ENCODE measurements at regions not wholly inside any gene's neighbourhood (a gene's known extent, or its start where the extent isn't known, plus 50 kb on each side); places are given as distances from the start of the nearest gene placed in this dataset.

GRCh38 chr7:96548664-96549063, 161.0 kb downstream of the SEM1 start:
- Histone ChIP-seq H3K27ac (no peak overlapping the region), H3K9me3 (no peaks in the 10 kb centered on the region), H3K4me3 (no peak overlapping the region), H3K36me3 (no peaks in the 10 kb centered on the region), H3K27me3 (no peaks in the 10 kb centered on the region), H3K4me1 (no peaks in the 10 kb centered on the region)
- no peak for DNase-seq
- intact Hi-C loops (cut with DNase I; ENCODE audit: low total_unique reads) = no loop called here
- TF ChIP-seq POLR2A (IDR thresholded peaks at IDR 0.05) (no peak), CTCF (IDR thresholded peaks at IDR 0.05) (no peak)

GRCh38 chr7:96547371-96547811, 162.3 kb downstream of the SEM1 start:
- DNase-seq = no peak
- Histone ChIP-seq H3K4me3 (no peak overlapping the region), H3K27ac (no peak overlapping the region), H3K9me3 (no peaks in the 10 kb centered on the region), H3K27me3 (no peaks in the 10 kb centered on the region), H3K36me3 (no peaks in the 10 kb centered on the region), H3K4me1 (no peaks in the 10 kb centered on the region)
- TF ChIP-seq CTCF (IDR thresholded peaks at IDR 0.05) = no peak
- no peak for TF ChIP-seq POLR2A (IDR thresholded peaks at IDR 0.05)
- intact Hi-C loops (cut with DNase I; ENCODE audit: low total_unique reads) = no loop called here

- no peaks in the 10 kb centered on the region for H3K27me3 ChIP-seq
- no peaks in the 10 kb centered on the region for H3K9me3 ChIP-seq
- intact Hi-C loops (cut with DNase I; ENCODE audit: low total_unique reads) = no loop called here
- no peak overlapping the region for H3K4me3 ChIP-seq
- no peaks in the 10 kb centered on the region for H3K4me1 ChIP-seq
- TF ChIP-seq CTCF (IDR thresholded peaks at IDR 0.05) (no peak), POLR2A (IDR thresholded peaks at IDR 0.05) (no peak)
- H3K27ac ChIP-seq = no peak overlapping the region
- DNase-seq = no peak
- H3K36me3 ChIP-seq = no peaks in the 10 kb centered on the region
These were observed 163.2 kb downstream of the SEM1 start for GRCh38 chr7:96546426-96546825.

- TF ChIP-seq CTCF (IDR thresholded peaks at IDR 0.05) = no peak
- TF ChIP-seq POLR2A (IDR thresholded peaks at IDR 0.05) = no peak
- intact Hi-C loops (cut with DNase I; ENCODE audit: low total_unique reads) = no loop called here
- no peaks in the 10 kb centered on the region for H3K27me3 ChIP-seq
These were observed 170.2 kb downstream of the SEM1 start for GRCh38 chr7:96539471-96539870.

GRCh38 chr7:96538632-96539031, 171.0 kb downstream of the SEM1 start:
- no peaks in the 10 kb centered on the region for H3K9me3 ChIP-seq
- TF ChIP-seq CTCF (IDR thresholded peaks at IDR 0.05) = no peak
- TF ChIP-seq POLR2A (IDR thresholded peaks at IDR 0.05) = no peak
- no peaks in the 10 kb centered on the region for H3K36me3 ChIP-seq
- no peak overlapping the region for H3K27ac ChIP-seq
- DNase-seq = no peak
- no peaks in the 10 kb centered on the region for H3K4me1 ChIP-seq
- no peak overlapping the region for H3K4me3 ChIP-seq
- H3K27me3 ChIP-seq = no peaks in the 10 kb centered on the region
- intact Hi-C loops (cut with DNase I; ENCODE audit: low total_unique reads) = no loop called here

More at GRCh38 chr7:96539471-96539870, 170.2 kb downstream of the SEM1 start:
- Histone ChIP-seq H3K9me3 (no peaks in the 10 kb centered on the region), H3K4me3 (no peak overlapping the region), H3K27ac (no peak overlapping the region), H3K4me1 (no peaks in the 10 kb centered on the region), H3K36me3 (no peaks in the 10 kb centered on the region)
- no peak for DNase-seq
